Activated CD8-positive, alpha-beta T cell treated with anti-CD3 and anti-CD28 coated beads, Interleukin-2, amount 10 ng/mL, durations not matched to agents 7 days and 5 days (primary cell): ENCODE measurements at regions not wholly inside any gene's neighbourhood (a gene's known extent, or its start where the extent isn't known, plus 50 kb on each side); places are given as distances from the start of the nearest gene placed in this dataset.
A peak's percentile ranks its signal among the peaks of the same experiment; 100 is the strongest.

Experiments
- ATAC-seq: fragments of 150-1000 bp; cut with Tn5 transposase; one replicate; pipeline ENCODE4 v1.10.0; 2021; ENCODE audit warnings: moderate library complexity
- CTCF ChIA-PET: fragments of 350-600 bp; sonication (Branson Sonifier 250); formaldehyde crosslinking; loops from one replicate; lab custom pipeline; 2021; ENCODE audit warnings: antibody characterized with exemption; lab: Charles Lee
- POLR2A ChIA-PET: fragments of 350-600 bp; sonication (Branson Sonifier 250); formaldehyde crosslinking; loops from one replicate; lab custom pipeline; 2021; ENCODE audit warnings: antibody characterized with exemption; lab: Charles Lee
- DNase-seq: peaks from one replicate; pipeline ENCODE4 v3.0.0-alpha.2; 2020
- H3K27ac Mint-ChIP-seq: one replicate; pipeline ENCODE4 v1.8.0; 2021; ENCODE audit warnings: mild to moderate bottlenecking, mixed read lengths
- H3K27me3 Mint-ChIP-seq: one replicate; pipeline ENCODE4 v1.8.0; 2021; ENCODE audit warnings: low read depth, mixed read lengths
- H3K36me3 Mint-ChIP-seq: one replicate; pipeline ENCODE4 v1.8.0; 2021; ENCODE audit warnings: low read depth, mixed read lengths
- H3K4me1 Mint-ChIP-seq: one replicate; pipeline ENCODE4 v1.8.0; 2021; ENCODE audit warnings: low read depth, mixed read lengths
- H3K4me3 Mint-ChIP-seq: one replicate; pipeline ENCODE4 v1.8.0; 2021; ENCODE audit warnings: mild to moderate bottlenecking, mixed read lengths
- H3K9me3 Mint-ChIP-seq: one replicate; pipeline ENCODE4 v1.8.0; 2022; ENCODE audit warnings: mixed read lengths; ENCODE audit not compliant: insufficient read depth

GRCh38 chr15:96882121-96882772 is 551.7 kb downstream of the NR2F2 start:
- Mint-ChIP-seq H3K4me3 (no peak overlapping the region), H3K27me3 (no peaks in the 10 kb centered on the region), H3K36me3 (no peaks in the 10 kb centered on the region), H3K27ac (no peak overlapping the region), H3K4me1 (no peaks in the 10 kb centered on the region), H3K9me3 (peaks cover 4% of the 10 kb centered on the region)
- ATAC-seq: no peak
- no peak for DNase-seq
- ChIA-PET POLR2A (no interaction called here), CTCF (no interaction called here)

GRCh38 chr15:96887730-96888129 is 557.2 kb downstream of the NR2F2 start:
- no peak overlapping the region for H3K27ac Mint-ChIP-seq
- H3K27me3 Mint-ChIP-seq: no peaks in the 10 kb centered on the region
- peaks cover 4% of the 10 kb centered on the region for H3K9me3 Mint-ChIP-seq
- H3K4me3 Mint-ChIP-seq: no peak overlapping the region
- POLR2A ChIA-PET: no interaction called here
- CTCF ChIA-PET: no interaction called here
- ATAC-seq (no peak), DNase-seq (no peak)
- H3K36me3 Mint-ChIP-seq: no peaks in the 10 kb centered on the region
- peaks cover 13% of the 10 kb centered on the region for H3K4me1 Mint-ChIP-seq

DNA sequence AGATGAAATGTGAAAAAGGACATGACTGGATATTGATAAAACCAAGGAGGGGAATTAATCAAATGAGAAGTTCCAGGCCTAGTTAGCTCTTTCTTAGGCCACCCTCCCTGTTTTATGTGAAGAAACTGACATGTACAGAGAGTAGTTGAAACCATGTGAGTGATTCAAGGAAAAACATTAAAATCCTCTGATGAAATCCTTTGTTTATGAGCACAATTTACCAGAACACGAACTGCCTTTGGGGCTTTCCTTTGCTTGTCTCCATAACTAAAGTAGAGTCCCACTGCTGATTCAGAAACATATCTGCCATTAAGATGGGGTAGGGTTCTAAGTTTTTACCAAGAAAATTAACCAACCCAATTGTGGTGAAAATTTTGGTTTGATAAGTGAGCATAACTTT is 558.3 kb downstream of the NR2F2 start:
- ChIA-PET CTCF (no interaction called here), POLR2A (no interaction called here)
- Mint-ChIP-seq H3K27me3 (no peaks in the 10 kb centered on the region), H3K9me3 (peaks cover 4% of the 10 kb centered on the region), H3K36me3 (no peaks in the 10 kb centered on the region), H3K27ac (no peak overlapping the region), H3K4me3 (no peak overlapping the region), H3K4me1 (peaks cover 13% of the 10 kb centered on the region)
- no peak for ATAC-seq
- DNase-seq: no peak

DNA sequence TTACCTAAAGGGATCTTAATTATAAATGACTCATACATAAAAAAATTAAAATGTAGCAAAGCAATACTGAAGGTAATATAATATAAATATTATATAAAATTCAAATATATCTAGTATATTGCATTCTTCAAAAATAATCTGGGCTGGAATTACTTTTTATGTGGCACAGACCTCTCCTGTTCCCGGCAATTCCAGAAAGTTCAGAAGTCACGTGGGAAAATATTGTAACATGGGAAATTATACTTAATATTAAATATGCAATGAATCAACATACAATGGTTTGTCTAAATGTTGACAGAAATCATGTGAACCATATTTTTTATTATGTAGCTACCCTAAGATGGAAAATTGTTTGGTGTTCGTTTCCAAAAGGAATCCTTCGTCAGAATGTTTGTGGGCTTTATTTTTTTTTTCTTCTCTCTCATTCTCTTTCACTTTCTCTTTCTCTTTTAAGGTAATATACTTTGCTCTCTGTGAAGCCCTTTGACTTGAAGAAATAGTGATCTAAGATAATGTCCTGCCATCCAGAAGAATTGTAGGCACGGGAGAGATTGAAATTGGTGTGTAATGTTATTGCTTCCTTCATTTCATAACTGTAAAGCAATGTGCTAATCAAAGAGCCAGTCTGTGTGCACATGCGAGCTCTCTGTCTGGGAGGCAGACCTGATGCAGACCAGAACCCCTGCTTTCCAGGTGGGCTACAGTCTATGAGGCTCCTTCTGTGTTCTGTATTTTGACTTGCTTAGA is 559.4 kb downstream of the NR2F2 start:
- H3K4me1 Mint-ChIP-seq: peaks cover 13% of the 10 kb centered on the region
- peak overlapping the region; percentile 70 for H3K4me3 Mint-ChIP-seq
- no peaks in the 10 kb centered on the region for H3K36me3 Mint-ChIP-seq
- CTCF ChIA-PET: no interaction called here
- POLR2A ChIA-PET: no interaction called here
- H3K27me3 Mint-ChIP-seq: no peaks in the 10 kb centered on the region
- peaks cover 4% of the 10 kb centered on the region for H3K9me3 Mint-ChIP-seq
- H3K27ac Mint-ChIP-seq: peak overlapping the region; percentile 69
- DNase-seq (no peak), ATAC-seq (peak; percentile 65)

DNA sequence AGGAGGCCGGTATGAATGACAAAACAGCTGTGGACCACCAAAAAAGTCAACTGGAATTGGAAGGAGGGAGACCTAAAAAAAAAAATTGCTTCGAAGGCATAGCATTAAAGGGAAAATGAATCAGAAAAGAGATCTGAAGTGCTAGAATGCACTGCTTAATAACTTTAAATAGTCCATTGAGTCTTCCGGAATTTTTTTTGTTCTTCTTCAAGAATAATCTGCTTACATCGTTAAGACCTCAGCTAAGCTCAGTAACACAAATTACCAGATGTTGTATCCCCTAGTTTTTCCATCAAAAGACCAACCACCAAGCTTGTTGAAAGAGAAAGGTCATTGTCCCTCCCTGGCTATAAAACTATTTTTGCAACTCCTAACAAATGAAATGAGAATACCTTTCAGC is 560.5 kb downstream of the NR2F2 start:
- Mint-ChIP-seq H3K4me1 (peaks cover 13% of the 10 kb centered on the region), H3K27me3 (no peaks in the 10 kb centered on the region), H3K4me3 (no peak overlapping the region), H3K9me3 (no peaks in the 10 kb centered on the region), H3K27ac (no peak overlapping the region), H3K36me3 (no peaks in the 10 kb centered on the region)
- no peak for DNase-seq
- ChIA-PET POLR2A (no interaction called here), CTCF (no interaction called here)
- no peak for ATAC-seq

DNA sequence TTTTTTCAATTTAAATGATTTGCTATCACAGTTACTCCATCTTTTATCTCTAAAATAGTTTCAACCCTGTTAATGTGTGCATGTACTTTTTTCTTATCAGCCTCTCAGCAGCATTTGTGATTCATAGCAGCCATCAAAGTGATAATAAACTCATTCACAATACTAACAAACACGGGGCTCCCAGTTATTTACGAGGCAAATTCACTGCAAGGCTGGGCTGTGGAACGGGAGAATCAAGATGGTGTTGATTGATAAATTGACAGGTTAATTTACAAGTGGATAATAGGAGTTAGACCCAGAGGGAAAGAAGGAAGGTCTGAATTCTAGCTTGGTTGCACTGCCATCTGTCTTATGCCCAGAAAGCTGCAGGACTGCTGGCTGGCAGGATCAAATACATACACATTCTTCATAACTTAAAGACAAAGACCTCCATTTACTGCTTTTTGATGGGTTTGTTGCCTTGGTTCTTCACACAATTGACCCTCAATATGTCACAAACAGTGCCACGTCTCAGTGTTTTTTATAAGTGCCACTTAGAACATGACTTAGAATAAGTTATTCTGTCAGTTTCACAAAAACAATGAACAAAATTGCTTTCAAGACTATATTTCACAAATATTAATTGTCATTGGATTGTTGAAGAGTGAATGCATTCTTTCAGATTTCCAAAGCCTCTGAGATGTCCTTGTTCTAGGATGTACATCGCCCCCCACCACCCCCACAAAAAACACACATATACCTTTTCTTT is 562.8 kb downstream of the NR2F2 start:
- H3K9me3 Mint-ChIP-seq: no peaks in the 10 kb centered on the region
- H3K36me3 Mint-ChIP-seq: no peaks in the 10 kb centered on the region
- POLR2A ChIA-PET: no interaction called here
- no peak overlapping the region for H3K4me3 Mint-ChIP-seq
- DNase-seq (no peak), ATAC-seq (no peak)
- H3K4me1 Mint-ChIP-seq: peaks cover 13% of the 10 kb centered on the region
- CTCF ChIA-PET: no interaction called here
- no peaks in the 10 kb centered on the region for H3K27me3 Mint-ChIP-seq
- H3K27ac Mint-ChIP-seq: no peak overlapping the region

- CTCF ChIA-PET: no interaction called here
- Mint-ChIP-seq H3K4me3 (no peak overlapping the region), H3K27ac (no peak overlapping the region), H3K9me3 (no peaks in the 10 kb centered on the region), H3K4me1 (peaks cover 11% of the 10 kb centered on the region), H3K27me3 (no peaks in the 10 kb centered on the region), H3K36me3 (no peaks in the 10 kb centered on the region)
- POLR2A ChIA-PET: no interaction called here
- ATAC-seq (no peak), DNase-seq (no peak)
Observed at GRCh38 chr15:96894659-96895058, 564.2 kb downstream of the NR2F2 start.

- POLR2A ChIA-PET: no interaction called here
- ATAC-seq (no peak), DNase-seq (no peak)
- no peak overlapping the region for H3K4me3 Mint-ChIP-seq
- H3K27me3 Mint-ChIP-seq: no peaks in the 10 kb centered on the region
- H3K36me3 Mint-ChIP-seq: no peaks in the 10 kb centered on the region
- no peak overlapping the region for H3K27ac Mint-ChIP-seq
- CTCF ChIA-PET: no interaction called here
- H3K9me3 Mint-ChIP-seq: no peaks in the 10 kb centered on the region
- H3K4me1 Mint-ChIP-seq: no peaks in the 10 kb centered on the region
Observed at GRCh38 chr15:96896766-96897165, 566.3 kb downstream of the NR2F2 start.

DNA sequence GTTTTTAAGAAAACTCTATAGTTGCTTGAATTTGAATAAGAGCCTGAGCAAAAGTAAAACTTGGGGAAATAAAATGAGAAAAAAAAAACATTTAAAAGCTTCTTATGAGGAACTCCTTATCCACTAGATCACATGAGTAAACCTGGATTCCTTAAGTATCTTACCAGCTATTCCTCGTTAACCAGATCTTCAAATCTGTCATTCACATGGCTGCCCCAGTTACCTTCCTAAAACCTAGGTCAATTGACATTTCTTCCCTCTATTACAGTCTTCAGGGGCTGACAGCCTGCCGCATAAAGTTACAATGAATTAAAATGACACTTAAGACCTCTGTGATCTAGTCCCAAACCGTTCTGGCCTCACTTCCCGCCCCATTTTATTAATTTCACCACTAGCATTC is 583.6 kb downstream of the NR2F2 start:
- POLR2A ChIA-PET: no interaction called here
- Mint-ChIP-seq H3K4me1 (no peaks in the 10 kb centered on the region), H3K9me3 (peaks cover 15% of the 10 kb centered on the region), H3K4me3 (no peak overlapping the region), H3K36me3 (no peaks in the 10 kb centered on the region), H3K27me3 (no peaks in the 10 kb centered on the region), H3K27ac (no peak overlapping the region)
- DNase-seq: no peak
- no peak for ATAC-seq
- CTCF ChIA-PET: no interaction called here

- no peak for ATAC-seq
- Mint-ChIP-seq H3K27ac (no peak overlapping the region), H3K4me1 (no peaks in the 10 kb centered on the region), H3K4me3 (no peak overlapping the region), H3K27me3 (no peaks in the 10 kb centered on the region), H3K36me3 (no peaks in the 10 kb centered on the region), H3K9me3 (peaks cover 21% of the 10 kb centered on the region)
- CTCF ChIA-PET: no interaction called here
- POLR2A ChIA-PET: no interaction called here
- no peak for DNase-seq
Observed at GRCh38 chr15:96916750-96917149, 586.2 kb downstream of the NR2F2 start.

DNA sequence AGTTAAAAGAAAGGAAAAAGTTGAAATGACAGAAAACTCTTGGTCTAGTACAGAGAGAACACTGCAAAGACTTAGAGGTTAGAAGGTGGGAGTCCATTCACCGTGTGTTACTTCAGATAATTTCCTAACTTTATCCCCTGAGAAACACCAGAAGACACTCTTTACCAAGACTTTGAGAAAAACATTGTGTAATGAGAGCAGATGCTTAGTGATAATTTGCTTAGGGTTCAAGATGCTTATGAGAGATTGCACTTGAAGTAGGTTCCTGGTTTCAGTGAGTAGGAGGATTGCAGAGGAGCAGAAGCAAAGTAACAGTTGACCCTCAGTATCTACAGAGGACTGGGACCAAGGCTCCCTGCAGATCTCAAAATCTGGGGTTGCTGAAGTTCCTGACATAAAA is 594.1 kb downstream of the NR2F2 start:
- ChIA-PET POLR2A (no interaction called here), CTCF (no interaction called here)
- DNase-seq (no peak), ATAC-seq (no peak)
- H3K27me3 Mint-ChIP-seq: no peaks in the 10 kb centered on the region
- H3K36me3 Mint-ChIP-seq: no peaks in the 10 kb centered on the region
- H3K4me3 Mint-ChIP-seq: no peak overlapping the region
- no peaks in the 10 kb centered on the region for H3K4me1 Mint-ChIP-seq
- H3K9me3 Mint-ChIP-seq: peaks cover 10% of the 10 kb centered on the region
- H3K27ac Mint-ChIP-seq: no peak overlapping the region
